Esophagus squamous epithelium (tissue), 4 donors: ENCODE measurements at regions not wholly inside any gene's neighbourhood (a gene's known extent, or its start where the extent isn't known, plus 50 kb on each side); places are given as distances from the start of the nearest gene placed in this dataset.

Experiments
- CTCF ChIP-seq, 6 experiments: fragments of 450-650 bp in 4 of 6; fragments of 200-600 bp in 2 of 6; sonication (generic) in 2 of 6; IDR thresholded peaks; one replicate each; pipeline ENCODE4 v1.5.1; 2016 to 2019; ENCODE audit warnings: antibody characterized with exemption in 6 of 6, mild to moderate bottlenecking in 4 of 6, moderate library complexity in 4 of 6
- POLR2A ChIP-seq, 4 donors: fragments of 450-650 bp; IDR thresholded peaks; one replicate each; pipeline ENCODE4 v1.6.1; 2017; ENCODE audit warnings: antibody characterized with exemption in 4 of 4, mild to moderate bottlenecking in 4 of 4, moderate library complexity in 3 of 4

GRCh38 chr10:105798328-105798889 is 1157.3 kb downstream of the SORCS3 start:
- TF ChIP-seq POLR2A (IDR thresholded peaks at IDR 0.05): no peak
- no peak for TF ChIP-seq CTCF (IDR thresholded peaks at IDR 0.05)
